HG03108 (cell line): ENCODE measurements at regions not wholly inside any gene's neighbourhood (a gene's known extent, or its start where the extent isn't known, plus 50 kb on each side); places are given as distances from the start of the nearest gene placed in this dataset.

Source experiments
- ATAC-seq: cut with Tn5 transposase; IDR thresholded peaks from one replicate; pipeline ENCODE4 v1.9.1; 2021; ENCODE audit warnings: moderate library complexity; ENCODE audit not compliant: unreplicated experiment

DNA sequence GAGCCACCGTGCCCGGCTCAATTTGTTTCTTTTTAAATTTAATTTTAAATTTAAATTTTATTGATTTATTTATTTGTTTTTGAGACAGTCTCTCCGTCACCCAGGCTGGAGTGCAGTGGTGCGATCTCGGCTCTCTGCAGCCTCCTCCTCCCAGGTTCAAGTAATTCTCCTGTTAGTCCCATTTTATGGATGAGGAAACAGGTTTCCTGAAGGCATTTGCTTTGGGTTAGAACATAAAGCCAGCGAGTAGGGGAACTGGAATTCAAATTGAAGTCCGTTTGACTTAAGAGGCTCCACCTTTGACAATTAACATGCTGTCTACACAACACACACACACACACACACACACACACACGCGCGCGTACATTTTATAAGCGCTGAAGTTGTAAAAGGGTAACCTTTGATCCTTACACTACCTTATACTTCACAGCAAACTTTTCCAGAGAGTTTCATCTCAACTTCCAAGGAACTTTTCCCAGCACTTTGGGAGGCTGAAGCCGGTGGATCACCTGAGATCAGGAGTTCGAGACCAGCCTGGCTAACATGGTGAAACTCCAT is 232.0 kb downstream of the BCAS1 start:
- ATAC-seq = no peak

DNA sequence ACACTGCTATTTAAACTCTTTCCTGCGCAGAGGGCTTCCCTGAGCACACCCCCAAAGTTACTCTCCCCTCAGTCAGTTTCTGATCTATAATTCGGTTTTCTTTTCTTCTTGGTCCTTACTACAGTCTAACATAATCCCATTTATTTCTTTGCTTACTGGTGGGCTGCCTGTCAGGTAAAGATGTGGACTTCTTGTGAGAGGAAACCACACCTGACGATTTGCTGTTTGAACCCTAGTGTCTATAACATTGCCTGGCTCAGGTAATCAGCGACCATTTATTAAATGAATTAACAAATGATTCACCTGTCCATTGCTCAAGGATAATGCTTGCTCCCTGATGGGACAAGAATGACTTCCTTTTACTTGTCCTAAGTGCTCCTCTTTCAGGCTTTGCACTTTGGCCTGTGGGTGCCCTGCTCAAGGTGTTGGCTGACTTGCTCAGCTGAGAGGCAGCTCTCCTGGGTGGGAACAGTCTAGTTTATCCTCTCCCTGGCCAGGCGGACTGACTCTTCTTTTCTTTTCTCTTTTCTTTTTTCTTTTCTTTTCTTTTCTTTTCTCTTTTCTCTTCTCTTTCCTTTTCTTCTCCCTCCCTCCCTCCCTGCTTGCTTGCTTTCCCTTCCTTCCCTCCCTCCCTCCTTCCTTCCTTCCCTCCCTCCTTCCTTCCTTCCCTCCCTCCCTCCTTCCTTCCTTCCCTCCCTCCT is 233.1 kb downstream of the BCAS1 start:
- ATAC-seq = no peak

DNA sequence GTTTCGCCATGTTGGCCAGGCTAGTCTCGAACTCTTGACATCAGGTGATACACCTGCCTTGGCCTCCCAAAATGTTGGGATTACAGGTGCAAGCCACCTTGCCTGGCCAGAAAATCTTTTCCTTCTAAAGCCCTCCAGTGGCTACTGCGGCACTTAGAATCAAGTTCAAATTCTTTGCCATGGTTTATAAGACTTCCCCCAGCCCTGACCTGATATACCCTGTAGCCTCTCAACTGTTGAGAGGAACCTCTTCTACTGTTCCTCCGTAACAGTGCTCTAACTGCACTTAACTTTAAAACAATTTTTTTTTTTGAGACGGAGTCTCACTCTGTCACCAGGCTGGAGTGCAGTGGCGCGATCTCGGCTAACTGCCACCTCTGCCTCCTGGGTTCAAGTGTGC is 235.6 kb downstream of the BCAS1 start:
- ATAC-seq = no peak

DNA sequence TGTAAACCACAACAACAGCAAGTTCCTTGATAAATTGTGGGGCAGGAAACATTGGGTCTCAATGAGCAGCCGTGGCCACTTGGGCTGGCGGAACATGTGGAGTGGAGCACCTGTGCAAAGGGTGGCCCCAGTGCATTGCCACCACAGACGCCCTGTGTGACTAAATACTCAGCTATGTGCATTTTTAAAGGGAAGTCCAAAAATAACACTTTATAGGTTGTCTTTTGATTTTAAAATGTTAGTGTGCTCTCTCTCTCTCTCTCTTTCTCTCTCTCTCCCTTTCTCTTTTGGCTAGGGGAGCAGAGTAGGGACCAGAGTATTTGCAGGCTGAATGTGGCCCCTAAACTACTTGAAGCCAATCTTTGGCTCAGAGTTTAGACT is 236.3 kb downstream of the BCAS1 start:
- no peak for ATAC-seq

DNA sequence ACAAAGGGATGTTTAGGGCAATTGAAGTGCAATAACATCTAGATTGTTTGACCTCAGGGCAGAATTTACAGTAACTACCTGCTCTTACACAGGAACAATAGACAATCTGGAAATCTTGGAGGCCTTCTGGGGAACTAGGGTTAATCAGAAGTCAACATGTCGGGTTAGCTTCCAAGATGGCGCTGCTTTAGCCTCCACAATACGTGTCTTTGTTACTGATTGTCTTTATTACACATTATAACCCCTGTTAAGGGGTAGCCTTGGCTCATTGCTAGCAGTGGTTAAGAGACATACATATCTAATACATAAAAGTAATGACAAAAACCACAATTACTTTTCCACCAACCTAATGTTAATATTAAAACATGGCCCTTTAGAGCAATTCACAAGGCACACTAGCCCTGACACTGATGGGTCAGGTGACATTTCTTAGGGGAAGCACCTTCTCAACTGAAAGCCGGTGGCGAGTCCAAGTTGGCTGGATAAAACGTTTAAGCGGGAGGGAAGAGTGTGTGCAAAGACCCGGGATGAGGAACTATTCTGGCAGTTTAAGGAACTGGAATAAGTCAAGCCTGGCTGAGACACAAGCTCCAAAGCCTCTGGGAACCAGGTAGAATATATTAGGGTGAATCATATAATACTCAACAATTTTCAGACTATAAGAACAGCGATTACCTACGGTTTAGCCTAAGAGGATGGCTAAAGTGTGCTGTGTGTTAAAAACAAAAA is 236.9 kb downstream of the BCAS1 start:
- ATAC-seq = no peak

DNA sequence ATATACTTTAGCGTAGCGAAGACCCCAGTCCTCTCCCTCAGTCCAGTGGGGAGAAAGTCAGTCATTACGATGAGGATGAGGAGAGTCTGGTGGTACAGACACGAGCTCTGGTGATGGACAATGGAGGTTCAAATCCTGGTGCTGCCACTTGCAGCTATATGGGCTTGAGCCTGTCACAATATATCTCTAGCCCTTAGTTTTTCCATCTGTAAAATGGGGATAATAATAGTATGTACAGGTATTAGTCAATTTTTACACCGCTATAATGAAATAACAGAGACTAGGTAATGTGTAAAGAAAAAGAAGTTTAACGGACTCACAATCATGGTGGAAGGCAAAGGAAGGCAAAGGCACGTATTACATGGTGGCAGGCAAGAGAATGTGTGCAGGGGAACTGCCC is 237.9 kb downstream of the BCAS1 start:
- ATAC-seq = no peak

DNA sequence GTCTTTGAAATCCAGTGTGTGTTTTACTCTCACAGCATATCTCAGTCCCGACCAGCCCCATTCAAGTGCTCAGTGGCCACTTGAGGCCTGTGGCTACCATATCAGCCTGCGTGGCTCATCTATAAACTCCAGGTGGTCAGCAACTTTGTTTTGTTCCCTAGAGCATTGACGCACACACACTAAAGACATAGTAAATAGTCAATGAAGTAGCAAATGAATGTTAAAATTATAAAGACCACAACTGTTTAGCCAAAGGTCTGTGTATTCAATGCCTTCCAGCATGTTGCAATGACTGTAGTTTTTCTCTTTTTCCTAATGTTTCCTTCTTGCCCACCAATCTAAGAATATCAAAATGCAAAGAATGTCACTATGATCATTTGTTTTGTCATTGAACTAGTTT is 238.2 kb upstream of the ZNF217 start:
- ATAC-seq = no peak

DNA sequence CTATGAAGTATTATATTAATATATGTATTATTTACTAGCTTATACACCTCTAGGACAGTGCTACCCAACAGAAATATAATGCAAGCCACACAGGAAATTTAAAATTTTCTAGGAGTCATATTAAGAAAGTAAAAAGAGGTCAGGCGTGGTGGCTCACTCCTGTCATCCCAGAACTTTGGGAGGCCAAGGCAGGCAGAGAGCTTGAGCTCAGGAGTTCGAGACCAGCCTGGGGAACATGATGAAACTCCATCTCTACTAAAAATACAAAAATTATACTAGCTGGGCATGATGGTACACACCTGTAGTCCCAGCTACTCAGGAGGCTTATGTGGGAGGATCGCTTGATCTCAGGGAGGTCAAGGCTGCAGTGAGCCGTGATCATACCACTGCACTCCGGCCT is 237.6 kb upstream of the ZNF217 start:
- no peak for ATAC-seq

DNA sequence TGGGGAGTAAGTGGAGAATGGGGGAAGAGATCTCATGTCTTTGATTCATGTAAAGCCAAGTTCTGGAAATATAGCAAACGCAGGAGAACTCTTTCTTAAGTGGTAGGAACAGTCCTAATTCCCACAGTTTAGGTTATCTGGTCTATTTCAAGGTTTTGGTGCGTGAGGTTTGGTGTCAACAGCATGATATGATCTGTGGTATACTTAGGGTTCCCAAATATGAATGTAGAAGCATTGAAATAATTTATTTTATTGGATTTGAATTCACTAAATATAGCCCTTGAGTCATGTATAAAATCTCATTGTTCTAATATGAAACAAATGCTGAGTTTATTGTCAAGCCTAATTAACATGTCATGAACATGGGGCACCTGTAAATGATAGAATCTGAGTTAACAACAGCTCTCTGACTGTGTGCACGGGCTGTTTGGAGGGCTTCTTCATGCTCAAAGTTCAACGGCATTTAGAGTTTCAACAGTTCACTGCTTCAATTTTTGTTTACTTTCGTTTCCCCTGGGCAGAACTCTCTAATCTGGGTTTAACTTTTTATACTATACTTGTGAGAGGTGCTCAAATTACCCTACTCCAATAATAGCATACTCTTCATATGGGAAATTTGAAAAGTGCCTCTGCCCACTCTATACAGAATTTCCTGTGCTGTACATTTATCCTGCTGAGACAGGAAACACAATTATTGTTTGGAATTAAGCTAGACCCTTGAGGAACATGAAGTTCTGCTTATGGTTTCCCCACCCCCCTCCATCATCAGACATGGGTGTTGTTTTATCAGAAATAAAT is 236.3 kb upstream of the ZNF217 start:
- peak; percentile 44 for ATAC-seq

DNA sequence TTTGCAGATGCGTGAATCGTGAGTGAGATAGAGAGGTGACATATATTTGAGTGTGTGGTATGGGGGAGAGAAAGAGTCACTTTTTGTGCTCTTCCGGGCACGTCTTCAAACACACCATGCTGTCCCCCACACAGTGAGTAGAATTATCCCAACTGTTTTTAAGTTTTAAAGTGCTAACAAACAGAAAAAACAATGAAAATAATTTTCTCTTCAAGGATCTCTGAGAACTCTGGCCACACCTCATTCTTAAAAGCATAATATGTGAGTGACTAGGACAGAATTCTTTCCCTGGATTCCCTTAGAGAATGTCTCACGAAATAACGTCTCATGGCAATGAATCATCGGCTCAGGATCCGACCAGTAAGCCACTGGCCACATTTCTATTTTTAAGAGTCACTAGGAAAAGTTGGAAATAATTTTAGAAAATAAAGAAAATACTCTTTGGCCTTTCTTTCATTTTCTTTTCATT is 235.7 kb upstream of the ZNF217 start:
- ATAC-seq = no peak

DNA sequence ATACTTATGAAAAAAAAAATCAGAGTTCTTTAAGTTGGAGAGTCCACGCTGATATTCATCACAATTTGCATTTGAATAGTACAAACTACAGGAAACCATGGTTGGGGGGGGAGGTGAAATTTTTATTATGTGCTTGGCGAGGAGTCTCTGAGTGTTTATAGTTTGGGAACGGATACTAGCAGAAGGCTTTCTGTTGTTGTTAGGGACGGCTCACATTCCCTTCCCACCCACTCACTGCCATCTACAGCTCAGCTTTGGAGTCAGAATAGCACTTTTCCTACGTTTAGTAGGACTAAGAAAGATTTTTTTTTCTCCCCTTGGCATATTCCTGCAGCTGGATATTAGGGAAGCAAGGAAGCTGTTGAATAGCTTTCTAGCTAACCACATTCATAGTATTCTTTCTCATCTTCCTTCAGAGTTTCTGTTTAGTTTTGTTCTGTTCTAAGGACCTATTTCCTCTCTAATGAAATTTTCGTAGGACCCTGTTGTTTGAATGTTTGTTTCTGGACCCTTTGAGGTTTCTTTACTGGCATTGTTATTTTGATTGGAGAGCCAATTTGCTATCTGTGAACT is 235.1 kb upstream of the ZNF217 start:
- no peak for ATAC-seq

DNA sequence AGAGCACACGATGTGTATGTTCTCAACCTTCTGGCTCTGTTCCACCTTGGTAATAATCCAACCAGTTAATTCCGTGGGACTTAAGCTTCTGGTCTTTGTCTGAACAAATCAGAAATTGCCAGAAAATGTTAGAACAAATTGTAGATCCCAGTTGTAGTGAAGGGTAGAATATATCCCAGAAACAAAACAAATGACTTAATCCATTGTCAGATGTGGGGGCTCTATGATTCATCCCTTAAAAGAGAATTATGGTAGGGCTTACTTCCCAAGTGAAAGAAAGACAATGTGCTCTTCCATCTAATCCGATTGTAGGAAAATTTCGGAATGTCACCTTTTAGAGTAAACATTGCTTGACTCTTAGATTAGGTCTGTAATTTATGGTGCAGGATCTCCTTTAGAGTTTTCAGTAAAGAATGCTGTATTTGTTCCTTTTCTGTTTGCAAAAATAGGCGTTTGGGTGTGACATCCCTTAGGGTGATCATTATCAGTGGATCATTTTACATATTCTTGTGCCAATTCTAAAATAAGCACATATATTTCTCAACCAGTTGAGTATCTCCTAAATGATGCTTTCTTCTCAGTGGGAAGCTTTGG is 234.5 kb upstream of the ZNF217 start:
- no peak for ATAC-seq

DNA sequence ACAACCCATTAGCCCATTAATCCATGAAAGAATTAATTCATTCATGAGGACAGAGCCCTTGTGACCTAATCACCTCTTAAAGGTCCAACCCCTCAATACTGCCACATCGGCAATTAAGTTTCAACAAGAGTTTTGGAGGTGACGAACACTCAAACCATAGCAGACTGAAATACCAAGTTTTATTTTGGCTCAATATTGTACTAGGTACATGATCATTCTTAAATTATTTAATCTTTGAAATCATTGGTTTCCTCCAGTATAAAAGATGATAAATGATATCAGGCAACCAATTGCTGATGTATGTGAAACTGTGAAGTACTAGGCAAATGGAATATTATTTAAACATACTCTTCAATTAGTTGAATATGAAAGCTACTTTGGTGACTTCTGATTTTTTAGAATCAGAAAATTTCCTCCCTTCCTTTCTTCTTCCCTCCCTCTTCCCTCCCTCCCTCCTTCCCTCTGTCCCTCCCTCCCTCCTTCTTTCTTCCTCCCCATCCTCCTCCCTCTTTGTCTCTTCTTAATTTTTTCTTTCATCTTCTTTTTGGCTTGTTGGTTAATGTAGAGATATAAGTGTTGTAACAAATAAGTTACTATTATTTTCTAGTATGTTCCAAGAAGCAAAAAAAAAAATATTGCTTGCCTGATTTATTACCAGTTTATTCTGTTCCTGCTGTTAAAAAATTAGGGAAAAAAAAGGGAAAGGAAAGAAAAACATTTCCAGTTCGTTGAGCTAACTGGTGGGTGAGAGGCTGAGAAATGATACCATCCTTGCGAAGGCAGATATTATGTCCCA is 233.9 kb upstream of the ZNF217 start:
- no peak for ATAC-seq

DNA sequence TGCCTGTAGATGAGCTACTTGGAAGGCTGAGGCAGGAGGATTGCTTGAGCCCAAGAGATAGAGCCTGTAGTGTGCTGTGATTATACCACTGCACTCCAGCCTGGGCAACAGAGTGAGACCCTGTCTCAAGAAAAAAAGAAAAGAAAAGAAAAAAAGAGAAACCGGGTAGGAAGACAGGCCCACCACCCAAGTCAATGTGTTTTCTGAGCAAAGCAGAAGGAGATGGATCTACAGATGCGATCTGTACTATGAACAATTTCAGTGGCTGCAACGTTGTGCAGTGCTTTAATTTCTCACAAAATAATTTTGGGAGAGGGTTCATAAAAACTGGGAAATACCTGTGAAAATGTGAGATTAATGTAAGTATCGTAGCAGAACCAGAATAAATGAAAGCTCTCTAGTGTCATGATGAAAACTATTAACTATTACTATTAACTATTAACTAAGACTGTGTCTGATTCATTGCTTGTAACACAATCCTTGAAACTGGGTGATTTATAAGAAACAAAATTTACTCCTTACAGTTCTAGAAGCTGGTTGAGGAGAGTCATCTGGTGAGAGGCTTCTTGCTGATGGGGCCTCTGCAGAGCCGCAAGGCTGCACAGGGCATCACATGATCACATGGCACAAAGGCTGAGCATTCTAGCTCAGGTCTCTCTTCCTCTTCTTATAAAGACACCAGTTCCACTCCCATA is 233.1 kb upstream of the ZNF217 start:
- ATAC-seq = peak; percentile 60

DNA sequence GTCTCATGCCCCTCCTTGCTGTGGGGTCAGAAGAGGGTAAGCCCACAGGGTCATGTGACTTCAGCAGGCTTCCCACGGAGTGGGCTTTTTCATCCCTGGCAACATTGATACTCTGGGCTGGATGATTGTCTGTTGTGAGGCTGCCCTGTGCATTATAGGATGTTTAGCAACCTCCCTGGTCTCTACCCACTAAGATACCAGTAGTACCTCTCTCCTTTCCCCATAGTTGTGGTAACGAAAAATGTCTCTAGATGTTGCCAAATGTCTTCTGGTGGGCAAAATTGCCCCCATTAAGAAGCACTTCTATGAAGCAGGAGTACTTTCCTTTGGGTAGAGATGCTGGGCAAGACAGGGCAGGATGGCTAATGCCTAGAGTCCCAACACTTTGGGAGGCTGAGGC is 232.5 kb upstream of the ZNF217 start:
- no peak for ATAC-seq

DNA sequence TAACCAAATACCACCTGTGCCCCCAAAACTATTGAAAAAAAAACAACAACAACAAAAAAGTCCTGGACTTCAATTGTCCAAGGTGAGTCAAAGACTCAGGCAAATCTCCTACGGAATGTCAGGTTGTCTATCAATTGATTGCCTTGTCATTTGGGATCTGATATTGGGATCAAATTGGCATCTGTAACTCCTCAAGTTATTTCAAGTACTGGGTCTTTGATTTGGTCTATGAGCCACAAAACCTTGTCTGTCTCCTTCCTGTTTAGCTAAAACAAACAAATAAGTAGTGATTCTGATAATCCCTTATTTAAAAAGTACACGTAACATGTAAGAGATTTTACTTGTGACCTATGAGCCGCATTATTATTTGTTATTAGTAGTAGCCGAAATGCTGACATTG is 231.6 kb upstream of the ZNF217 start:
- ATAC-seq = no peak

DNA sequence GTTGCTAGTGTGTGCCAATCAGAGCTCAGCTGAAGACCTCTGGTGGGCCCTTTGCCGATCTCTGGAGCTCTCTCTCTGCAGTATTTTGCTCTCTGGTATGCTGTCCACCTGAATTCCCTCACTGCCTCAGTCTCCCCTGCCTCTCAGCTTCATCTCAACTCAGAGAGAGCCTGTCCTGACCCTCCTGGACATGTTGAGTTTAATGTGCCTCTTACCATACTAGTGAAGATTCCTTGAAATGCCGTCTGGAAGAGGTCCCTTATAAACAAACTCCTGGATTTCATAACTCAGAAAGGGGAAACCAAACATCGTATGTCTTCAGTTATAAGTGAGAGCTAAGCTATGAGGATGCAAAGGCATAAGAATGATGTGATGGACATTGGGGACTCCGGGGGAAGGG is 231.1 kb upstream of the ZNF217 start:
- no peak for ATAC-seq

DNA sequence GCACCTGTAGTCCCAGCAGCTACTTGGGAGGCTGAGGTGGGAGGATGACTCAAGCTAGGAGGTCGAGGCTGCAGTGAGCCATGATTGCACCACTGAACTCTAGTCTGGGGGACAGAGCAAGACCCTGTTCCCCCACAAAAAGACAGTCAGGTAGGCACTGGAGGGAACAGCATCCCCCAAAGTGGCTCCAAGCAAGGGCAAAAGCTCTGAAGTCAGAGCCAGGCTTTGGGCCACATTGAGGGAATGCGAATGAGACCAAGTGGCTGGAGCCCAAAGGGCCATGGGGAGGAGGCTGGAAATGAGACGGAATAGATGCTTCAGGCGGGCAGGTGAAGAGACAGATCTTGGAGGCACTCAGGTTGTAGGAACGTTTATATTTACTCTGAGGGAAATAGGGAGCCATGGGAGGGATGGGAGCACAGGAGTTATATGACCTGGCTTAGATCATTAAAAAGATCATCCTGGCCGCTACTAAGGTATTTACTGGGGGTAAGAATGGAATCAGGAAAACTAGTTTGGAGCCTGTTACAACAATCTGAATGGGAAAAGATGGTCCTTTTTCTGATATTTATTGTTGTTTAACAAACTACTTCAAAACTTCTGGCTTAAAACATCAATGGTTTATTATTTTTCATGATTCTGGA is 229.6 kb upstream of the ZNF217 start:
- ATAC-seq = no peak

DNA sequence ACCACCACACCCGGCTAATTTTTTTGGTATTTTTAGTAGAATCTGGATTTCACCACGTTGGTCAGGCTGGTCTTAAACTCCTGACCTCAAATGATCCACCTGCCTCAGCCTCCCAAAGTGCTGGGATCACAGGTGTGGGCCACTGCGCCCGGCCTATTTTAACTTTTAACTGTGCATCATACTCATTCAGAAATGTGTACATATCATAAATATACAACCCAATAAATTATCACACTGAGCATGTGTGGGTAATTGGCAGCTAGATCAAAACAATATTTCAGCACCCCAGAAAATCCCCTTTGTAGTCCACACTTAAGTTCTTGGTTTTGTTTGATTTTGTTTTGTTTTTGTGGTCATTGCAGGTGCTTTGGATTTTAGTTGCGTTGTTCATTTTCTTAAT is 228.9 kb upstream of the ZNF217 start:
- ATAC-seq = no peak
